ENCODE measurements at regions not wholly inside any gene's neighbourhood (a gene's known extent, or its start where the extent isn't known, plus 50 kb on each side); places are given as distances from the start of the nearest gene placed in this dataset.
A peak's percentile ranks its signal among the peaks of the same experiment; 100 is the strongest.

- peak; percentile 45 to 55 for DNase-seq
Measured at GRCh38 chr2:191617575-191617974, 60.4 kb upstream of the NABP1 start.

GRCh38 chr2:191618046-191618780 is 59.7 kb upstream of the NABP1 start:
- DNase-seq = no peak

DNA sequence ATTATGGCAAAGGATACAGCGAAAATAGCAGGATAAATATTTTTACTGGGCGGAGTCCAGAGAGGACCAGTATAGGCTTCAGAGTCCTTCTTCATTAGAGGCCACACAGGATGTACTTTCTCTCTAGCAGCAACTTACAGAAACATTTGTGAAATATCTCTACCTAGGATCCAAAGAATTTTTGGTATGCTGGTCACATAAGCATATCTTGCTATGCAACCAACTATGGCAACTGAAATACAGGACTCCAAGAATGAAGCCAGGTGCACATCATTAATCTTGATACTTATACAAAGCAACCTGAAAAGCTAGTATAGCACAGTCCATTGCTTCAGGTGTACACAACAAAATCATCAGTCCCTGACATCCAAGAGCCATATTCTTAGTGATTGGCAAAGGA is 59.1 kb upstream of the NABP1 start:
- DNase-seq = no peak

GRCh38 chr2:191620144-191620543 is 57.8 kb upstream of the NABP1 start:
- no peak for DNase-seq

GRCh38 chr2:191622374-191623320 is 55.3 kb upstream of the NABP1 start:
- no peak for DNase-seq

GRCh38 chr2:191625016-191625415 is 52.9 kb upstream of the NABP1 start:
- DNase-seq = no peak

- no peak for DNase-seq
Measured at GRCh38 chr2:191625446-191625845, 52.5 kb upstream of the NABP1 start.

DNA sequence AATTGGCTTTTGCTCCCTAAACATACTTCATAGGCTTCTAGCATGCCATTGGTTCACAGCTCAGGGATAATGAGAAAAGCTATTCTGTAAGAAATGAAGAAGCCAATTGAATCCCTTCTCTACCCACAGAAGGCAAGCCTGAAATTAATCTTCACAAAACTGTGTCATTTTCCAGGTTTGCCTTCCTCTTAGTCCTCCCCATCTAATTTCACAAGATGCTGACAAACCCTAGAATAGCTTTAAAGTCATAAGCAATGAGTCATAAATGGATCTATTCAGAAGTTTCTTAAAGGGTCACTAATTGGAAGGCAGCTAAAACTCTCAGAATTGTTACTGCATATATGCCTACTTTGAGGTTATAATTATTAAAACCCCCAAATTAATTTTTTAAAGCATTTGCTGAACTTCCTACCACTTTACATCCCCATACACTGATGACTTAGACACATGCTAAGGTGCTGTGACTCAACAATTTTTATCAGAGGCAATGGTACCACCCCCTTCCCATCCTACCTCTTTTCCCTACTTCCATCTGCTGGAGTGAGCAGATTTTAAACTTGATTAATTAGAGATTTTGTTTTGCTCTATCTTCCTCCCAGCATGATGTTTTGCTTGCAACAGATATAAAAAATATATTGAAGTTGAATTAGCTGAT is 51.3 kb upstream of the NABP1 start:
- DNase-seq = no peak

GRCh38 chr2:191627518-191627917 is 50.4 kb upstream of the NABP1 start:
- DNase-seq = no peak
